ENCODE measurements at regions not wholly inside any gene's neighbourhood (a gene's known extent, or its start where the extent isn't known, plus 50 kb on each side); places are given as distances from the start of the nearest gene placed in this dataset.
"Not testable (repeated sequence)": the region's sequence is repeated elsewhere in the genome, so short reads cannot be mapped to it uniquely, and the experiment has no call there.

- TF ChIP-seq, protein P1, sequence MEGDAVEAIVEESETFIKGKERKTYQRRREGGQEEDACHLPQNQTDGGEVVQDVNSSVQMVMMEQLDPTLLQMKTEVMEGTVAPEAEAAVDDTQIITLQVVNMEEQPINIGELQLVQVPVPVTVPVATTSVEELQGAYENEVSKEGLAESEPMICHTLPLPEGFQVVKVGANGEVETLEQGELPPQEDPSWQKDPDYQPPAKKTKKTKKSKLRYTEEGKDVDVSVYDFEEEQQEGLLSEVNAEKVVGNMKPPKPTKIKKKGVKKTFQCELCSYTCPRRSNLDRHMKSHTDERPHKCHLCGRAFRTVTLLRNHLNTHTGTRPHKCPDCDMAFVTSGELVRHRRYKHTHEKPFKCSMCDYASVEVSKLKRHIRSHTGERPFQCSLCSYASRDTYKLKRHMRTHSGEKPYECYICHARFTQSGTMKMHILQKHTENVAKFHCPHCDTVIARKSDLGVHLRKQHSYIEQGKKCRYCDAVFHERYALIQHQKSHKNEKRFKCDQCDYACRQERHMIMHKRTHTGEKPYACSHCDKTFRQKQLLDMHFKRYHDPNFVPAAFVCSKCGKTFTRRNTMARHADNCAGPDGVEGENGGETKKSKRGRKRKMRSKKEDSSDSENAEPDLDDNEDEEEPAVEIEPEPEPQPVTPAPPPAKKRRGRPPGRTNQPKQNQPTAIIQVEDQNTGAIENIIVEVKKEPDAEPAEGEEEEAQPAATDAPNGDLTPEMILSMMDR (IDR thresholded peaks at IDR 0.05; ENCODE audit: low read depth, low read length) = no peak
Measured at GRCh38 chr9:91012933-91013841, 211.6 kb downstream of the SYK start.

DNA sequence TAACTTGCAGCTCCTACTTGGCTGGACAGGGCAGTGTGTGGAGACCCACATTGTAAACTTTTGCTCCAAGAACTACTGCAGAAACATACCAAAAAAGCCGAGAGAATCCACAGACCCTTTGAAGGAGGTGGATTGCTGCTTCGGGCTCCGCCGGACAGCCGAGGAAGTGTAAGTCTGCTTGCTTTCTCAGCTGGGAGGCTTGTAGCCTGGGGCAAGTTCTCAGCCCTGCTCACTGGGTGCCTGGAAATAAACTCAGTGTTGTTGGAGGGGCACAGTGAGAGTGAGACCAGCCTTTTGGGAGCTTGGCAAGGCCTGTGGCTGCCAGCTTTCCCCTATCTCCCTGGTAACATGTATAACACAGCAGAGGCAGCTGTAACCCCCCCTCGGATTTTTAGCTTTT lies 215.6 kb downstream of the SYK start:
- no peak overlapping the region for H3K4me3 ChIP-seq (replicated peaks in 1 of 2; ENCODE audit: low read depth in 2 of 2, low read length in 2 of 2)
- TF ChIP-seq, protein P1 (IDR thresholded peaks at IDR 0.05; ENCODE audit: low read depth, low read length) = no peak
- DNase-seq (ENCODE audit: low read depth in 2 of 2) = no peak

More at GRCh38 chr9:91012933-91013841, 211.6 kb downstream of the SYK start:
- no peak overlapping the region for H3K4me3 ChIP-seq (replicated peaks in 1 of 2; ENCODE audit: low read depth in 2 of 2, low read length in 2 of 2)
- no peak for DNase-seq (ENCODE audit: low read depth in 2 of 2)

- DNase-seq (ENCODE audit: low read depth in 2 of 2); H3K4me3 ChIP-seq (replicated peaks in 1 of 2; ENCODE audit: low read depth in 2 of 2, low read length in 2 of 2): not testable (repeated sequence)
Measured at GRCh38 chr9:91019871-91020270, 218.3 kb downstream of the SYK start.

DNA sequence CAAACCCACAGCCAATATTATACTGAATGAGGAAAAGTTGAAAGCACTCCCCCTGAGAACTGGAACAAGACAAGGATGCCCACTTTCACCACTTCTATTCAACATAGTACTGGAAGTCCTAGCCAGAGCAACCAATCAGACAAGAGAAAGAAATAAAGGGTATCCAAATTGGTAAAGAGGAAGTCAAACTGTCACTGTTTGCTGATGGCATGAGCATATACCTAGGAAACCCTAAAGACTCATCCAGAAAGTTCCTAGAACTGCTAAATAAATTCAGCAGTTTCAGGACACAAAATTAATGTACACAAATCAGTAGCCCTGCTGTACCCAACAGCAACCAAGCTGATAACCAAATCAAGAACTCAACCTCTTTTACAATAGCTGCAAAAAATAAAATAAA lies 220.0 kb downstream of the SYK start:
- not testable (repeated sequence) for H3K4me3 ChIP-seq (replicated peaks in 1 of 2; ENCODE audit: low read depth in 2 of 2, low read length in 2 of 2); DNase-seq (ENCODE audit: low read depth in 2 of 2)

DNA sequence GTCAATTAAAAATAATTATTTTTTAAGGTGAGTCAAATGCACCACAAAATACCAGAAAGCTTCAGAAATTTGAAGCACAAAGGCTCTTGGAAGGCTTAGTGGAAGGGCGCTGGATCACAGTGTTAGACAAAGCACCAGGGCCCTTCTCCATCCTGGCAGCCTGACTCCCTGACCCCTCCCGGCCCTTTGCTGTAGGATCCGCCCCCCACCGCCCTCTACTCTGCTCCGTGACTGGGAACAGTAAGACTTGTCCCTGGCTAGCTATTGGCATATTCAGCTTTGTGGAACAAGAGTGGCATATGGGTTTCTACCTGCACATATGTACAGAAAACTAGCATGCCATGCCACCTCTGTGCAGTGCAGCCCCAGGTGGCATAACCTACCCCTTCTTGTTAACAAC lies 222.1 kb downstream of the SYK start:
- no peak overlapping the region for H3K4me3 ChIP-seq (replicated peaks in 1 of 2; ENCODE audit: low read depth in 2 of 2, low read length in 2 of 2)
- TF ChIP-seq, protein P1 (IDR thresholded peaks at IDR 0.05; ENCODE audit: low read depth, low read length) = no peak
- DNase-seq (ENCODE audit: low read depth in 2 of 2) = no peak

DNA sequence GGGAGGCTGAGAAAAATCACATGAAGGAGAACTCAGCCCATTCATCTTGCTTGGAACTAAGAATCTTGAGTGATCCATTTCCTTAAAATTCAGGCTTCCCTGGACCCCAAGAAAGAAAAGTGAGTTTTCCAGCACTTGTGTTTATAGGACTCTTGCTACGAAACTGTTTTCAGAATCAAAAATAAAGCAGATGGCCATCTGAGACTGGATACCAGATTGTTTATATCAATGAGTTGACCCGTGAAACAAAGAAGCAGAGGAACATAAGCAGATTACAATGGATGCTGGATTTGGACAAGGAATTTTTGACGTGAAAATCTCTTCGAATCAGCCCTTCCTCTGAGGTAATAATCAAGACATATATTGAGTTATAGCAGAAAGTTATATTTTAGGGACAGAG lies 223.2 kb downstream of the SYK start:
- H3K4me3 ChIP-seq (replicated peaks in 1 of 2; ENCODE audit: low read depth in 2 of 2, low read length in 2 of 2) = no peak overlapping the region
- no peak for DNase-seq (ENCODE audit: low read depth in 2 of 2)
- TF ChIP-seq, protein P1 (IDR thresholded peaks at IDR 0.05; ENCODE audit: low read depth, low read length) = no peak

GRCh38 chr9:91025856-91026255 lies 224.2 kb downstream of the SYK start:
- no peak overlapping the region for H3K4me3 ChIP-seq (replicated peaks in 1 of 2; ENCODE audit: low read depth in 2 of 2, low read length in 2 of 2)
- DNase-seq (ENCODE audit: low read depth in 2 of 2) = no peak
- TF ChIP-seq, protein P1 (IDR thresholded peaks at IDR 0.05; ENCODE audit: low read depth, low read length) = no peak

DNA sequence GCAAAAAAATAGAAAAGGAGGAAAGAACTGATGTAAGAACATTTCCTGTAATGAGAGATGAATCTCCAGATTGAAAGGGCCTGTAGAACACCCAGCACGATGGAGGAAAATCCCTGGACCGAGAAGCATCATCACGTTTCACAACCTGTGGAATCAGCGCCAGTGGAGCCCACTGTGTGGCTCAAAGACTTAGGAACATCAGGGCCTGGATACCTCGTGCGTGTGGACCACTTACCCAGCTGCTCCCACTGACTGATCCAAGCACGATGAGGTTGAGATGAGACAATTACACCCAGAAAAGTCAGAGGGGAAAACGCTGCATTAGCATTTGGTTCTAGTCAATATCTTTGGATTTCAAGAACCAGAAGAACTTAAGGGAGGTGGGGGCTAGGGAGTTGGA lies 224.6 kb downstream of the SYK start:
- no peak for DNase-seq (ENCODE audit: low read depth in 2 of 2)
- TF ChIP-seq, protein P1 (IDR thresholded peaks at IDR 0.05; ENCODE audit: low read depth, low read length) = no peak
- no peak overlapping the region for H3K4me3 ChIP-seq (replicated peaks in 1 of 2; ENCODE audit: low read depth in 2 of 2, low read length in 2 of 2)
